Nucleus accumbens (tissue), 56 donors: ENCODE measurements at regions not wholly inside any gene's neighbourhood (a gene's known extent, or its start where the extent isn't known, plus 50 kb on each side); places are given as distances from the start of the nearest gene placed in this dataset.

ENCODE experiments used
- DNase-seq, 56 donors: peaks; one replicate each; lab custom pipeline; 2025; lab: John Stamatoyannopoulos, UW

DNA sequence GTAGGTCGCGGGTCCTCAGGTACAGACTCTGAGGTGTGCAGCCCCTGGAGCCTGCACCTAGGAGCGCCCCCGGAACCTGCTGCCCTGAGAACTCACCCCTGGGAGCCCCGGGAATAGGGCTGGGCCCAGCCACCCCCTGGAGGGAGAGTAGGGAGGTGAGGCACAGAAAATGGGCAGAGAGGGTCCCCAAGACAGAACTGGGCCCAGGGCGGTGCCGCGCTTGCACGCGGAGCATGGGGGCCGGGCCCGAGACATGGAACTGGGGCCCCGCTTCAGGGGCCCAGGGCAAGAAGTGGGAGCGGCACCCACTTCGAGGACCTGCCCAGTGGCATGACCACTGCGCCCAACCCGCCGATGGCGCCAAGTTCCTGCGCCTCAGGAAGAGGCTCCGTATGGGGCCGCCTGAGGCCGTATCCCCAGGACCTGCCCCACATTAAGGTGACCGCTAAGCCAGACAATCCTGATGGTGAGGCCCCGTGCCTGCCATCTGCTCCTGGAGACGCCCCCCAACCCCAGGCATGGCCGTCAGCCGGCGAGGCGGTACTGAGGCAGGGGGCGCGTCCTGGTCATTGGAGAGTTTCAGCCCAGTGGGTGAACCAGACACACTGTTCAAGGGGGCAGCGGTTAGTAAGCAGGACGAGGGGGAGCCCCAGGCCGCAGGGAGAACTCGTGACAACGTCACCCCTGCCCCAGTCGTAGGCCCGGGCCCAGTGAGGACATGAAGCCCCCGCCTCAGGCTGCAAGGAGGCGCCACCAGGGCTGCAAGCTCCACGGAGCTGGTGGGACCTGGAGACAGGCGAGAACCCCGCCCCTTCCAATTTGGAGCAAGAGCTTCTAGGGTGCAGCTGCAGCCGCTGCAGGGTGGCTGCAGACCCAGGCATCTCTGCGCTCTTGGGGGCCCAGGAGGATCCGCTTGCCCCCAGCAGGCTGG lies 89.5 kb upstream of the PUM3 start:
- no peak for DNase-seq

GRCh38 chr9:2928411-2928810 lies 84.5 kb upstream of the PUM3 start:
- no peak for DNase-seq

GRCh38 chr9:2925016-2925415 lies 81.1 kb upstream of the PUM3 start:
- DNase-seq = no peak

DNA sequence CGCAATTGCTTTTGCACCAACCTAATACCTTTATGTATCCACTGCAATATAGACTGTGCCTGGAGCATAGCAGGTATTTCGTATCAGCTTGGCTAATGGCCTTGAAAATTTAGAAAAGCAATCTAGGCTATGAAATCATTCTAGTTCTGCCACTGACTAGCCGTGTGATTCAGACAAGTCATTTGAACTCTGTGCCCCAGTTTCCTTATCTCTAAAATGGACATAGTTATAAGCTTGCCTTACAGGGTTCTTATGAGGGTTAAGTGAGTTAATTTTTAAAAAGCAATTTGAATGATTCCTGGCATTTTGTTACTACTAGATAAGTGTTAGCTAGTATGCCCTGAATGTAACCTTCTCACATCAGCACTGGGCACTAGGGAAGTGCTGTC lies 80.5 kb upstream of the PUM3 start:
- no peak for DNase-seq

GRCh38 chr9:2923766-2924379 lies 80.0 kb upstream of the PUM3 start:
- DNase-seq = no peak

- no peak for DNase-seq
Measured at GRCh38 chr9:2919347-2919746, 75.5 kb upstream of the PUM3 start.

DNA sequence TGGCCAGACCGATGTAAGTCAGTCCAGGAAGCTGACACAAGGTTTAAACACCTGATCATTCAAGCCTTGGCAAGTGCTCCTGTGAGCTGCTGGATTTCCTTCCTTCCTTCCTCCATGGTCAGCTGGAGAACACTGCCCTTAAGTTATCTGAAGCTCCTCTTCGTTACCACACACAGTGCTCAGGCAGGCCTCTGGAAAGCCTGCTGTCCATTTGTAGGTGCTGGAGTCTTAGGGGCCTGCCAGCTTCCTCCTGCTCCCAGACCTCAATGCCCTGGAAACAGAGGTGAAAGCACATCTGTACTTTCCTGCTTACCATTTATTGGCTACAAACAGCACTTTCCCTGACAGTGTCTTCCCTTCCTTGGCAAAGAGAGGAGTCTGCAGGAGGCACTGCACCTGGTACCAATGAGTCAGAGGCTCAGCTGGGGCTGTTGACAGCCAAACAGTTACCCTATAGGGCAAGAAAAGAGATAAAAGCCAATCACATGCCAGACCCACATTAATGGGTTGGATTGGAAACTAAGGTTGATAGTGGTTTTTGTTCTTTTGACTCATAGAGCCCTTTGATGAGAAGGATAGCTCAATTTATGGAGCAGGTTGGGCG lies 72.6 kb upstream of the PUM3 start:
- DNase-seq = no peak

GRCh38 chr9:2913026-2913425 lies 69.1 kb upstream of the PUM3 start:
- DNase-seq = no peak

GRCh38 chr9:2907411-2907810 lies 63.5 kb upstream of the PUM3 start:
- DNase-seq = no peak

GRCh38 chr9:2904242-2904930 lies 60.5 kb upstream of the PUM3 start:
- DNase-seq = no peak
